Sigmoid colon (tissue), 4 donors: ENCODE measurements at regions not wholly inside any gene's neighbourhood (a gene's known extent, or its start where the extent isn't known, plus 50 kb on each side); places are given as distances from the start of the nearest gene placed in this dataset.

Experiments used
- CTCF ChIP-seq, 4 experiments: fragments of 450-650 bp in 3 of 4; fragments of 200-600 bp in 1 of 4; IDR thresholded peaks; one replicate each; pipeline ENCODE4 v1.5.1; 2016 to 2019; ENCODE audit warnings: antibody characterized with exemption in 4 of 4, mild to moderate bottlenecking in 3 of 4, moderate library complexity in 2 of 4
- EP300 ChIP-seq, 4 donors: sonication (generic); formaldehyde crosslinking; IDR thresholded peaks; one replicate each; pipeline ENCODE4 v1.6.1; 2017; ENCODE audit warnings: antibody characterized with exemption in 4 of 4
- POLR2A ChIP-seq, 2 donors: fragments of 450-650 bp; IDR thresholded peaks; one replicate each; pipeline ENCODE4 v1.6.1; 2016; ENCODE audit warnings: antibody characterized with exemption in 2 of 2, mild to moderate bottlenecking in 2 of 2, moderate library complexity in 2 of 2
- POLR2AphosphoS5 ChIP-seq, 4 donors: sonication (generic); formaldehyde crosslinking; IDR thresholded peaks; one replicate each; pipeline ENCODE4 v1.6.1; 2017; ENCODE audit warnings: antibody characterized with exemption in 4 of 4

- TF ChIP-seq CTCF (IDR thresholded peaks at IDR 0.05): no peak
- TF ChIP-seq POLR2A (IDR thresholded peaks at IDR 0.05): no peak
- no peak for TF ChIP-seq POLR2AphosphoS5 (IDR thresholded peaks at IDR 0.05)
- no peak for TF ChIP-seq EP300 (IDR thresholded peaks at IDR 0.05)
Measured at GRCh38 chr3:69687641-69688040, 51.6 kb upstream of the MITF start.
